IMR-90 (cell line): ENCODE measurements at regions not wholly inside any gene's neighbourhood (a gene's known extent, or its start where the extent isn't known, plus 50 kb on each side); places are given as distances from the start of the nearest gene placed in this dataset.
"Not testable (repeated sequence)": the region's sequence is repeated elsewhere in the genome, so short reads cannot be mapped to it uniquely, and the experiment has no call there.

Source experiments
- ATAC-seq: fragments of 200-7000 bp; cut with Tn5 transposase; 2 replicates; pipeline ENCODE4 v1.9.1; 2020; ENCODE audit warnings: low read depth, mild to moderate bottlenecking, moderate library complexity
- BruUV-seq: library from RNA; stranded (reverse); fragments of 400-500 nt; replicated peaks from 2 replicates; lab custom pipeline; 2021; lab: Mats Ljungman, UMichigan
- CTCF ChIA-PET: fragments of 300-600 bp; formaldehyde crosslinking; extraction: SDS; loops from one replicate; lab custom pipeline; 2021; ENCODE audit warnings: antibody characterized with exemption; lab: Yijun Ruan, JAX
- POLR2A ChIA-PET: fragments of 300-600 bp; sonication (Branson Sonifier 250); formaldehyde crosslinking; loops from one replicate; lab custom pipeline; 2022; ENCODE audit warnings: antibody characterized with exemption; ENCODE audit not compliant: unreplicated experiment; lab: Charles Lee
- DNase-seq: peaks from one replicate; pipeline ENCODE4 v3.0.0; 2013
- H2AFZ ChIP-seq: replicated peaks from 2 replicates; pipeline ENCODE3; 2013; ENCODE audit warnings: low read length, mild to moderate bottlenecking; ENCODE audit not compliant: poor library complexity
- H2AK5ac ChIP-seq: 2 replicates; pipeline ENCODE4 v1.6.1; 2013; ENCODE audit warnings: low read depth, low read length, inconsistent platforms
- H2AK9ac ChIP-seq: replicated peaks from 2 replicates; pipeline ENCODE3; 2013; ENCODE audit warnings: mild to moderate bottlenecking, low read depth, low read length, moderate library complexity; ENCODE audit not compliant: poor library complexity
- H2BK120ac ChIP-seq: 2 replicates; pipeline ENCODE4 v1.6.1; 2013; ENCODE audit warnings: low read depth, low read length, inconsistent platforms
- H2BK15ac ChIP-seq: 3 replicates; pipeline ENCODE4 v1.6.1; 2013; ENCODE audit warnings: low read depth, low read length, inconsistent platforms
- H2BK20ac ChIP-seq: 2 replicates; pipeline ENCODE4 v1.6.1; 2013; ENCODE audit warnings: low read depth, mild to moderate bottlenecking, inconsistent platforms, low read length, moderate library complexity
- H2BK5ac ChIP-seq: 2 replicates; pipeline ENCODE4 v1.6.1; 2013; ENCODE audit warnings: mild to moderate bottlenecking, low read depth, low read length, inconsistent platforms; ENCODE audit not compliant: poor library complexity, severe bottlenecking
- H3K14ac ChIP-seq: replicated peaks from 2 replicates; pipeline ENCODE4 v1.6.1; 2013; ENCODE audit warnings: low read depth, low read length, inconsistent platforms
- H3K18ac ChIP-seq: 2 replicates; pipeline ENCODE4 v1.6.1; 2013; ENCODE audit warnings: low read depth, low read length, control low read depth
- H3K23ac ChIP-seq: 2 replicates; pipeline ENCODE4 v1.6.1; 2013; ENCODE audit warnings: low read depth, low read length, inconsistent platforms
- H3K27ac ChIP-seq: 2 replicates; pipeline ENCODE4 v1.5.1; 2013; ENCODE audit warnings: mild to moderate bottlenecking, control low read depth, low read length; ENCODE audit not compliant: insufficient read depth
- H3K27me3 ChIP-seq: 2 replicates; pipeline ENCODE4 v1.6.1; 2013; ENCODE audit warnings: low read length; ENCODE audit not compliant: control insufficient read depth, insufficient read depth
- H3K36me3 ChIP-seq: 2 replicates; pipeline ENCODE4 v1.6.1; 2013; ENCODE audit warnings: low read length, mixed read lengths; ENCODE audit not compliant: control insufficient read depth, insufficient read depth
- H3K4ac ChIP-seq: 2 replicates; pipeline ENCODE4 v1.6.1; 2013; ENCODE audit warnings: low read depth, low read length, inconsistent platforms
- H3K4me1 ChIP-seq: 2 replicates; pipeline ENCODE4 v1.6.1; 2013; ENCODE audit warnings: low read length, mixed read lengths; ENCODE audit not compliant: control insufficient read depth, insufficient read depth
- H3K4me2 ChIP-seq: 2 replicates; pipeline ENCODE4 v1.6.1; 2013; ENCODE audit warnings: low read depth, mild to moderate bottlenecking, control low read depth, low read length, moderate library complexity
- H3K4me3 ChIP-seq: 2 replicates; pipeline ENCODE4 v1.5.1; 2013; ENCODE audit warnings: low read depth, mild to moderate bottlenecking, control low read depth, low read length, moderate library complexity; ENCODE audit not compliant: insufficient read depth
- H3K56ac ChIP-seq: 2 replicates; pipeline ENCODE4 v1.6.1; 2013; ENCODE audit warnings: low read length, inconsistent platforms; ENCODE audit not compliant: insufficient read depth; ENCODE audit errors: extremely low read depth
- H3K79me1 ChIP-seq, 2 experiments: 2 replicates each; pipeline ENCODE4 v1.6.1; 2013; ENCODE audit warnings: low read length in 2 of 2, inconsistent platforms in 1 of 2, low read depth in 1 of 2
- H3K9ac ChIP-seq: 2 replicates; pipeline ENCODE4 v1.6.1; 2013; ENCODE audit warnings: low read depth, low read length, control low read depth
- H3K9me1 ChIP-seq: 2 replicates; pipeline ENCODE4 v1.6.1; 2013; ENCODE audit warnings: low read length, inconsistent platforms; ENCODE audit not compliant: insufficient read depth
- H3K9me3 ChIP-seq: 2 replicates; pipeline ENCODE4 v1.6.1; 2013; ENCODE audit warnings: low read length; ENCODE audit not compliant: control insufficient read depth, insufficient read depth
- H4K20me1 ChIP-seq: 2 replicates; pipeline ENCODE4 v1.6.1; 2013; ENCODE audit warnings: low read length, inconsistent platforms; ENCODE audit not compliant: insufficient read depth
- H4K5ac ChIP-seq: 2 replicates; pipeline ENCODE4 v1.6.1; 2013; ENCODE audit warnings: mild to moderate bottlenecking, low read depth, low read length, control low read depth
- H4K8ac ChIP-seq, 2 experiments: 2 replicates each; pipeline ENCODE4 v1.6.1; 2013; ENCODE audit warnings: low read depth in 2 of 2, low read length in 2 of 2, control low read depth in 1 of 2, inconsistent platforms in 1 of 2
- H4K91ac ChIP-seq: 2 replicates; pipeline ENCODE4 v1.6.1; 2013; ENCODE audit warnings: low read depth, low read length, inconsistent platforms; ENCODE audit not compliant: insufficient read depth
- WGBS, 2 experiments: methylation state at CpG; one replicate each; pipeline versions ENCODE4 v1.1.5 to v1.1.7; 2013; ENCODE audit warnings: missing lambda C conversion rate in 2 of 2; ENCODE audit not compliant: insufficient read length in 1 of 2; ENCODE audit errors: extremely low coverage in 2 of 2; 5-methylcytosine and 5-hydroxymethylcytosine counted together
- dilution Hi-C: fragments of 300-500 bp; cut with HindIII; formaldehyde crosslinking; loops from one replicate; pipeline ENCODE4 v1.14.3; 2018; ENCODE audit warnings: low sequenced_read_pairs; ENCODE audit not compliant: unreplicated experiment
- in situ Hi-C: fragments of 300-500 bp; cut with MboI; formaldehyde crosslinking; loops from 3 replicates; pipeline ENCODE4 v1.14.3; 2019; ENCODE audit warnings: low sequenced_read_pairs, inconsistent platforms, mixed read lengths
- intact Hi-C: fragments of 100-400 bp; cut with micrococcal nuclease; formaldehyde crosslinking; loops from 2 replicates; pipeline ENCODE4 v1.10.0; 2022

DNA sequence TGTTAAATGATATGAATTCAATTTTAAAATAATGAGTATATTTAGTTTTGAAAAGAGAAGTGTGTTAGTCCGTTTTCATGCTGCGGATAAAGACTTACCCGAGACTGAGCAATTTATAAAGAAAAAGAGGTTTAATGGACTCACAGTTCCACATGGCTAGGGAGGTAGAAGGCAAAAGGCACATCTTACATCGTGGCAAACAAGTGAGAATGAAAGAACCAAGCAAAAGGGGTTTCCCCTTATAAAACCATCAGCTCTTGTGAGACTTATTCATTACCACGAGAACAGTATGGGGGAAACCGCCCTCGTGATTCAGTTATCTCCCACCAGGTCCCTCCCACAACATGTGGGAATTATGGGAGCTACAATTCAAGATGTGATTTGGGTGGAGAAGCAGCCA lies 51.8 kb upstream of the OSMR start:
- H3K56ac ChIP-seq, H2BK5ac ChIP-seq, H2AFZ ChIP-seq, H3K9me1 ChIP-seq, H3K14ac ChIP-seq, H2BK120ac ChIP-seq, H4K8ac ChIP-seq, H3K9me3 ChIP-seq, H3K18ac ChIP-seq, H2BK20ac ChIP-seq, H3K4me1 ChIP-seq, H3K4me3 ChIP-seq, H3K27me3 ChIP-seq, H4K5ac ChIP-seq, H4K91ac ChIP-seq, H3K23ac ChIP-seq, H3K4ac ChIP-seq, H3K27ac ChIP-seq, POLR2A ChIA-PET, in situ Hi-C loops, ATAC-seq, H3K79me1 ChIP-seq, H2BK15ac ChIP-seq, DNase-seq, intact Hi-C loops, H3K36me3 ChIP-seq, H3K4me2 ChIP-seq, dilution Hi-C loops, H4K20me1 ChIP-seq, BruUV-seq, H3K9ac ChIP-seq, H2AK5ac ChIP-seq, H2AK9ac ChIP-seq: not testable (repeated sequence)
- WGBS, 2 experiments, result 100% methylated on average over 2 of the region's 7 CpGs; no CpG with 5 or more reads in 1 of the 2 experiments
- CTCF ChIA-PET, result interaction anchor here (1.1 kb wide), 1 partner anchor 11 kb away, joined by 3 read pairs; no protein-coding TSS in a partner anchor
